Right lobe of liver (tissue), 6 donors: ENCODE measurements at regions not wholly inside any gene's neighbourhood (a gene's known extent, or its start where the extent isn't known, plus 50 kb on each side); places are given as distances from the start of the nearest gene placed in this dataset.

Source experiments
- ATAC-seq, 4 donors: fragments of 200-7000 bp; cut with Tn5 transposase; one replicate each; pipeline ENCODE4 v1.9.1; 2020; ENCODE audit warnings: mild to moderate bottlenecking in 4 of 4, moderate library complexity in 4 of 4
- DNase-seq, 3 donors: peaks; one replicate each; pipeline ENCODE4 v3.0.0-alpha.2; 2020
- H3K27ac ChIP-seq, 3 donors: fragments of 200-600 bp; one replicate each; pipeline ENCODE4 v1.8.0; 2022
- H3K27me3 ChIP-seq, 2 donors: fragments of 200-600 bp; one replicate each; pipeline ENCODE4 v1.8.0; 2022
- H3K36me3 ChIP-seq, 4 donors: fragments of 200-600 bp; sonication (generic) in 1 of 4; one replicate each; pipeline versions ENCODE4 v1.5.1 to v1.8.0; 2017 to 2022; ENCODE audit warnings: control low read depth in 1 of 4
- H3K4me1 ChIP-seq, 4 donors: fragments of 200-600 bp; sonication (generic) in 1 of 4; one replicate each; pipeline versions ENCODE4 v1.5.1 to v1.8.0; 2017 to 2022; ENCODE audit warnings: control low read depth in 1 of 4
- H3K4me3 ChIP-seq, 3 donors: fragments of 200-600 bp; one replicate each; pipeline ENCODE4 v1.8.0; 2022
- H3K9me3 ChIP-seq, 4 donors: fragments of 200-600 bp; sonication (generic) in 1 of 4; one replicate each; pipeline versions ENCODE4 v1.5.1 to v1.8.0; 2017 to 2022; ENCODE audit warnings: control low read depth in 1 of 4
- POLR2A ChIP-seq: fragments of 450-650 bp; IDR thresholded peaks from one replicate; pipeline ENCODE4 v1.6.1; 2017; ENCODE audit warnings: antibody characterized with exemption, mild to moderate bottlenecking
- WGBS: methylation state at CpG from one replicate; pipeline ENCODE4 v1.1.6; 2018; ENCODE audit warnings: low coverage, low lambda C conversion rate; ENCODE audit not compliant: insufficient coverage; ENCODE audit errors: missing lambda C conversion rate; 5-methylcytosine and 5-hydroxymethylcytosine counted together
- intact Hi-C, 2 donors: fragments of 100-400 bp; cut with DNase I; formaldehyde crosslinking; loops; one replicate each; pipeline versions ENCODE4 v1.11.2 to v1.14.1; 2022
- TF ChIP-seq, protein P1 (sequence below), 4 donors: fragments of 200-600 bp in 3 of 4; fragments of 450-650 bp in 1 of 4; IDR thresholded peaks; one replicate each; pipeline versions ENCODE4 v1.5.1 to v1.8.0; 2016 to 2022; ENCODE audit warnings: antibody characterized with exemption in 4 of 4, mild to moderate bottlenecking in 2 of 4
- donor health status: DM: no; HTN: yes; CAD: no.
- donor health status: DM: no; HTN: no; CAD: no.
- donor health status: DM: no; HTN: no; CAD: no.
- donor health status: DM: no; HTN: yes; CAD: no.
- donor health status: DM: no; HTN: yes; CAD: no.

GRCh38 chr16:65944361-65944760 lies 422.1 kb upstream of the CDH5 start:
- ATAC-seq (no peak), DNase-seq (no peak)
- Histone ChIP-seq H3K4me3 (no peak overlapping the region), H3K36me3 (no peaks in the 10 kb centered on the region), H3K4me1 (peaks cover 0 to 9% (median 3%) of the 10 kb centered on the region in 4 donors), H3K9me3 (no peaks in the 10 kb centered on the region), H3K27me3 (no peaks in the 10 kb centered on the region), H3K27ac (no peak overlapping the region)
- TF ChIP-seq POLR2A, result no peak
- TF ChIP-seq, protein P1, sequence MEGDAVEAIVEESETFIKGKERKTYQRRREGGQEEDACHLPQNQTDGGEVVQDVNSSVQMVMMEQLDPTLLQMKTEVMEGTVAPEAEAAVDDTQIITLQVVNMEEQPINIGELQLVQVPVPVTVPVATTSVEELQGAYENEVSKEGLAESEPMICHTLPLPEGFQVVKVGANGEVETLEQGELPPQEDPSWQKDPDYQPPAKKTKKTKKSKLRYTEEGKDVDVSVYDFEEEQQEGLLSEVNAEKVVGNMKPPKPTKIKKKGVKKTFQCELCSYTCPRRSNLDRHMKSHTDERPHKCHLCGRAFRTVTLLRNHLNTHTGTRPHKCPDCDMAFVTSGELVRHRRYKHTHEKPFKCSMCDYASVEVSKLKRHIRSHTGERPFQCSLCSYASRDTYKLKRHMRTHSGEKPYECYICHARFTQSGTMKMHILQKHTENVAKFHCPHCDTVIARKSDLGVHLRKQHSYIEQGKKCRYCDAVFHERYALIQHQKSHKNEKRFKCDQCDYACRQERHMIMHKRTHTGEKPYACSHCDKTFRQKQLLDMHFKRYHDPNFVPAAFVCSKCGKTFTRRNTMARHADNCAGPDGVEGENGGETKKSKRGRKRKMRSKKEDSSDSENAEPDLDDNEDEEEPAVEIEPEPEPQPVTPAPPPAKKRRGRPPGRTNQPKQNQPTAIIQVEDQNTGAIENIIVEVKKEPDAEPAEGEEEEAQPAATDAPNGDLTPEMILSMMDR (IDR thresholded peaks at IDR 0.05), result no peak
- 19% methylated on average over 3 of the region's 3 CpGs for WGBS
- intact Hi-C loops, result no loop called here

DNA sequence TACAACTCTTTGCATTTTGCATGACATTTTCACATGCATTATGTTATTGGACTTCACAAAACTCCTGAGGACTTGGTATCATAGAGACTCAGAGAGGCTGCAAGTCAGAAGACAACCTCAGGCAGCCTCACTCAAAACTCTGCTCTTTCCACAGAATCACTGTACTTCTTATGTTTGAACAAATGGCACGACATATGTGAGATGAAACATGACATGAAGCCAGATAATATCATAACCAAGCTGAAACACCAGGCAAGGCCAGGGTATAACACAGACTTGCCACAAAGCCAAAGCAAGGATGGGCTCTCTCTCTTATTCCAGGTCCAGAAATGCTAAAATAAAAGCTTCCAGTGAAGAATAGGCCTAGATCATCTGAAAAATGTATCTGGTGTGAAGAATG lies 425.8 kb upstream of the CDH5 start:
- TF ChIP-seq POLR2A, result no peak
- TF ChIP-seq, protein P1 (IDR thresholded peaks at IDR 0.05), result no peak
- WGBS, result 78% methylated on average over 1 of the region's 1 CpG

DNA sequence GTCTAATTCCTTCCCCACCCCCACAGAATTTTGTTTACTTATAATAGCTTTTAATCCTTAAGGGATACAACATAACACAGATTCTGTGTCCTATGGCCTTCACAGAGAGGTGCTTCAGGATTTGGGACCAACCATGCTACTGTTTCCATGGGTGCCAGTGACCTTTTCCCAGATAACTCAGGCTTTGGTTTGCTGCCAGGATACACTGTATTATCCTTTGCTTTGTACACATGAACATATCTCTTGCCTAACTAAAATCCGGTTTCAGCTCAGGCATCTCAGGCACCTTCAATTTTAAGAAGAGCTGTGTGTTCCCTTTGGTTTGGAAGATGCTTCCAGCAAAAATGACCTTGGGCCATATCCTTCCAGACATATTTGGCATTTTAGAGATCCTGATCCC lies 428.4 kb upstream of the CDH5 start:
- peak in 1 of 3 donors; percentile 57 for DNase-seq
- ATAC-seq, result peak; percentile 82 to 97 (median 94)

More for the DNA sequence above, 425.8 kb upstream of the CDH5 start:
- no peaks in the 10 kb centered on the region for H3K9me3 ChIP-seq
- no peak overlapping the region for H3K4me3 ChIP-seq
- no peak for DNase-seq
- no peaks in the 10 kb centered on the region for H3K36me3 ChIP-seq
- peaks cover 0 to 14% (median 3%) of the 10 kb centered on the region in 4 donors for H3K4me1 ChIP-seq
- H3K27ac ChIP-seq, result no peak overlapping the region
- no peak for ATAC-seq
- H3K27me3 ChIP-seq, result no peaks in the 10 kb centered on the region
- intact Hi-C loops, result no loop called here

GRCh38 chr16:65937455-65937854 lies 429.0 kb upstream of the CDH5 start:
- no peak for DNase-seq

More for the DNA sequence above, 428.4 kb upstream of the CDH5 start:
- H3K36me3 ChIP-seq, result no peaks in the 10 kb centered on the region
- peaks cover 0 to 8% (median 2%) of the 10 kb centered on the region in 4 donors for H3K4me1 ChIP-seq
- TF ChIP-seq POLR2A, result no peak
- TF ChIP-seq, protein P1 (IDR thresholded peaks at IDR 0.05), result no peak
- H3K9me3 ChIP-seq, result no peaks in the 10 kb centered on the region
- H3K27ac ChIP-seq, result no peak overlapping the region
- no peaks in the 10 kb centered on the region for H3K27me3 ChIP-seq
- no peak overlapping the region for H3K4me3 ChIP-seq
- WGBS, result 43% methylated on average over 1 of the region's 1 CpG
- intact Hi-C loops, result no loop called here

More at GRCh38 chr16:65937455-65937854, 429.0 kb upstream of the CDH5 start:
- peaks cover 0 to 8% (median 2%) of the 10 kb centered on the region in 4 donors for H3K4me1 ChIP-seq
- WGBS, result 80% methylated on average over 1 of the region's 1 CpG
- no peak for ATAC-seq
- no peak overlapping the region for H3K4me3 ChIP-seq
- intact Hi-C loops, result no loop called here
- H3K36me3 ChIP-seq, result no peaks in the 10 kb centered on the region
- TF ChIP-seq, protein P1 (IDR thresholded peaks at IDR 0.05), result no peak
- TF ChIP-seq POLR2A, result no peak
- H3K27me3 ChIP-seq, result no peaks in the 10 kb centered on the region
- no peaks in the 10 kb centered on the region for H3K9me3 ChIP-seq
- H3K27ac ChIP-seq, result no peak overlapping the region
